Kidney (tissue), 13 donors: ENCODE measurements at regions not wholly inside any gene's neighbourhood (a gene's known extent, or its start where the extent isn't known, plus 50 kb on each side); places are given as distances from the start of the nearest gene placed in this dataset.
A peak's percentile ranks its signal among the peaks of the same experiment; 100 is the strongest.

Experiments
- DNase-seq, 5 donors: peaks; one replicate each; pipeline ENCODE4 v3.0.0-alpha.2; 2013 to 2020
- FAIRE-seq: peaks from 2 replicates; lab custom pipeline; 2012; peaks lifted over from hg19 to GRCh38; lab: Jason Lieb, UNC
- H3K27ac ChIP-seq, 2 donors: one replicate each; pipeline ENCODE4 v1.7.0; 2013; ENCODE audit warnings: low read depth in 2 of 2, low read length in 2 of 2, inconsistent platforms in 1 of 2
- H3K27me3 ChIP-seq: one replicate; pipeline ENCODE4 v1.7.1; 2013; ENCODE audit warnings: low read length, inconsistent platforms; ENCODE audit not compliant: control insufficient read depth, insufficient read depth
- H3K36me3 ChIP-seq, 3 donors: one replicate each; pipeline versions ENCODE4 v1.7.0 to v1.7.1; 2013; ENCODE audit warnings: low read length in 3 of 3, control low read depth in 1 of 3, inconsistent platforms in 1 of 3; ENCODE audit not compliant: insufficient read depth in 3 of 3, control insufficient read depth in 2 of 3
- H3K4me1 ChIP-seq, 3 donors: one replicate each; pipeline versions ENCODE4 v1.7.0 to v1.7.1; 2013; ENCODE audit warnings: low read length in 3 of 3, inconsistent platforms in 1 of 3, low read depth in 1 of 3; ENCODE audit not compliant: control insufficient read depth in 2 of 3, insufficient read depth in 2 of 3
- H3K4me3 ChIP-seq, 3 donors: one replicate each; pipeline versions ENCODE4 v1.7.0 to v1.8.1; 2013; ENCODE audit warnings: low read length in 3 of 3, control low read depth in 1 of 3, inconsistent platforms in 1 of 3
- H3K9ac ChIP-seq, 3 donors: one replicate each; pipeline versions ENCODE4 v1.7.0 to v1.7.1; 2013; ENCODE audit warnings: low read length in 3 of 3, control low read depth in 1 of 3, inconsistent platforms in 1 of 3
- H3K9me3 ChIP-seq, 3 donors: one replicate each; pipeline versions ENCODE4 v1.7.0 to v1.7.1; 2013; ENCODE audit warnings: low read length in 3 of 3, control low read depth in 1 of 3, inconsistent platforms in 1 of 3; ENCODE audit not compliant: control insufficient read depth in 2 of 3, insufficient read depth in 1 of 3
- CTCF ChIP-seq: IDR thresholded peaks from 3 replicates; pipeline ENCODE4 v1.5.1; 2012; ENCODE audit warnings: mild to moderate bottlenecking, moderate library complexity, borderline replicate concordance; ENCODE audit not compliant: insufficient read depth; ENCODE audit errors: extremely low read depth
- intact Hi-C: fragments of 100-400 bp; cut with DNase I; formaldehyde crosslinking; loops from one replicate; pipeline ENCODE4 v1.11.1; 2022
- donor health status: control.
- donor health status: control.
- donor health status: control.
- donor health status: control.
- donor health status: control.
- donor health status: DM: yes; HTN: yes; CAD: no.
- donor health status: Normal renal cell carcinoma (clear cell type).

- no peak overlapping the region for H3K27ac ChIP-seq
- TF ChIP-seq CTCF: no peak
- no peaks in the 10 kb centered on the region for H3K27me3 ChIP-seq
- no peak overlapping the region for H3K9ac ChIP-seq
- intact Hi-C loops: no loop called here
- no peak for FAIRE-seq
- no peaks in the 10 kb centered on the region for H3K9me3 ChIP-seq
- H3K4me3 ChIP-seq: no peak overlapping the region
- H3K4me1 ChIP-seq: no peaks in the 10 kb centered on the region
- H3K36me3 ChIP-seq: no peaks in the 10 kb centered on the region
- peak in 2 of 5 donors; percentile 72 to 93 for DNase-seq
Observed at GRCh38 chr9:82555431-82556051, 507.4 kb downstream of the RASEF start.

GRCh38 chr9:82558346-82558745, 504.6 kb downstream of the RASEF start:
- no peaks in the 10 kb centered on the region for H3K4me1 ChIP-seq
- intact Hi-C loops: no loop called here
- H3K9me3 ChIP-seq: no peaks in the 10 kb centered on the region
- no peak overlapping the region for H3K9ac ChIP-seq
- no peak for FAIRE-seq
- TF ChIP-seq CTCF: no peak
- no peaks in the 10 kb centered on the region for H3K27me3 ChIP-seq
- H3K4me3 ChIP-seq: no peak overlapping the region
- peaks cover 0 to under 1% (median 0%) of the 10 kb centered on the region in 3 donors for H3K36me3 ChIP-seq
- no peak overlapping the region for H3K27ac ChIP-seq
- DNase-seq: no peak

- Histone ChIP-seq H3K4me3 (no peak overlapping the region), H3K27ac (no peak overlapping the region), H3K9me3 (no peaks in the 10 kb centered on the region), H3K27me3 (no peaks in the 10 kb centered on the region), H3K9ac (no peak overlapping the region), H3K4me1 (no peaks in the 10 kb centered on the region), H3K36me3 (peaks cover 0 to 2% (median 0%) of the 10 kb centered on the region in 3 donors)
- no peak for DNase-seq
- TF ChIP-seq CTCF: no peak
- no peak for FAIRE-seq
- intact Hi-C loops: no loop called here
Observed at GRCh38 chr9:82558855-82559630, 503.9 kb downstream of the RASEF start.
